GM21528 (cell line): ENCODE measurements at regions not wholly inside any gene's neighbourhood (a gene's known extent, or its start where the extent isn't known, plus 50 kb on each side); places are given as distances from the start of the nearest gene placed in this dataset.
"Not testable (repeated sequence)": the region's sequence is repeated elsewhere in the genome, so short reads cannot be mapped to it uniquely, and the experiment has no call there.

ENCODE experiments used
- ATAC-seq: cut with Tn5 transposase; IDR thresholded peaks from one replicate; pipeline ENCODE4 v1.9.1; 2021; ENCODE audit warnings: mild to moderate bottlenecking, moderate library complexity; ENCODE audit not compliant: unreplicated experiment, low FRiP score

DNA sequence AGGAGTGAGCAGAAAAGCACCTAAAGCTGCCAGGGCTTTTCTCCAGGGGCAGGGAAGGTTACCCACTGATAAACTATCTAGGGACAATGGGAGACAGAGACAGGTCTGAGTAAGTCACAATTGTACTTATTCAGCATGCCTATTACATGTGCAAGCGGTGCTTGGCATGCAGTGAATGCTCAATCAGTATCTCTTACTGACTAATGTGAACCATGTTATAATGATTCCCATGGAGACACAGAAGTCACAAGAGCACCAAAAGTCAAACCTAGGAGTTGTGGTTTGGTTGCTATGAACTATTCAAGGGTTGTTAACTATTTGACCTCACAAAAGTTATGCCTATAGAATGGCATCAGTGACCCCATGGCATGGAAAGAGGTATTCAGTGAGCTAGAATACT lies 50.0 kb upstream of the RASGRP1 start:
- ATAC-seq, result no peak

DNA sequence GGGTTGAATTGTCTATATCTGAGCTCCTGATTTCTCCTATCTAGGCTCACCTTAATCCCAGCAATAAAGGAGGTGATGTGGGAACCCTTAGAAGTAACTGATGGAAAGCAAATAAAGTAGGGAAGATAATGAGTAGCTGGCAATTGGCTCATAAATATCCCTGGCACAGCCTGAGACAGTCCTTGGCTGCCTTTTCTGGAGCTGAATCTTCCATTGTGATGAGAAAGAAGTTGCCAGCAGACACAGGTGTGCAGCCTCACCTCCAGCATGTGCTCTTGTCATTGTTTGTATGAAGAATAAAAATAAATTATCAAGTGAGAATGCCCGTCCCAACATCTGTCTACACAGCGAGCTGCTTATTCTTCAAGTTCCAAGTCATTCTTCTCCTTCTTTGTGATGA lies 53.2 kb upstream of the RASGRP1 start:
- no peak for ATAC-seq

DNA sequence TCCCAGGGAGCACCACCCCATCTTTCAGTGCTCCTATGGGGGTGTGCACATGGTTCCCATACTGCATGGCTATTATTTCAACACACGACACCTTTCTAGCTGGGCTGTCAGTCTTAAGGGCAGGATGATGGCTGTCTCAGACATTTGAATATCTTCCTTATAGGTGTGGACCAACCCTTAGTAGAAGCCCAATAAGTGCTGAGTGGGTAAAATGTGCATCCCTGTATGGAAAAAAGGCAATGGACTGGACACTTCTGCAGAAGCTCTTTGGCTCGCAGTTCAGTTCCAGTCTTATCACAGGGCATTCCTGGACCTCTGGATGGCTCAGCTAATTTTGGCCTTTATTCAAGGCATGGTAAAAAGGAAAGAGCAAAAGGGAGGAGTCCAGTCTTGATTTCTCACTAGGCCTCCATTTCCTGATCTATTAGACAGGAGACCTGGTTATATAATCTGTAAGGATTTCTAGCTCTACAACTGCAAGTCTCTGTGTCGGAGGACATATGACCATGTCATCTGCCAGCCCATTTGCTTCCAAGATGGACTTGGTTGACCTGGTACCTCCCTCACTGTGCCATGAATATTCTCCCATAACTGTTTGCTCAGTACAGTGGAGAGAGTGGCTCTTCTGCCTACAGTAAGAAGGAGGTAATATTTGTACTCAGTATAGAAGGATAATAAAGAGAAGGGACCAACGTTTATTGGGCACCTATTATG lies 53.8 kb upstream of the RASGRP1 start:
- ATAC-seq, result no peak

DNA sequence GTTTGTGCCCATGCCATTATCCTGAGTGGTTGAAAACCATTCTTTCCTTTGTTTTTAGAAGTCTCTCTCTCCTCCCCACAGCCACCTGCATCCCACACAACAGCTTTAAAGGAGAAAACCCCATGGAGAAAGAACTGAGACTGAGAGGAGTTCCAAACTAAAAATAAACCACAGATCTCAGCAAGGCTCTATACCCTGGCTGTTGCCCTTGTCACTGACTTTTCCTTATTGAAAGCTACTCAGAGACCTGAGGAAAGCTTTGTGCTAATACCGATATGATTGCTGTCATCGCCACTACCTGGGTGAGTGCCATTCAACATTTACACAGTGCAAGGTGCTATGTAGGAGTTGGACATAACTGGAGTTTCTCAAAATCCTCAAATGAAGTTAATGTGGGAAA lies 55.5 kb upstream of the RASGRP1 start:
- ATAC-seq, result no peak

DNA sequence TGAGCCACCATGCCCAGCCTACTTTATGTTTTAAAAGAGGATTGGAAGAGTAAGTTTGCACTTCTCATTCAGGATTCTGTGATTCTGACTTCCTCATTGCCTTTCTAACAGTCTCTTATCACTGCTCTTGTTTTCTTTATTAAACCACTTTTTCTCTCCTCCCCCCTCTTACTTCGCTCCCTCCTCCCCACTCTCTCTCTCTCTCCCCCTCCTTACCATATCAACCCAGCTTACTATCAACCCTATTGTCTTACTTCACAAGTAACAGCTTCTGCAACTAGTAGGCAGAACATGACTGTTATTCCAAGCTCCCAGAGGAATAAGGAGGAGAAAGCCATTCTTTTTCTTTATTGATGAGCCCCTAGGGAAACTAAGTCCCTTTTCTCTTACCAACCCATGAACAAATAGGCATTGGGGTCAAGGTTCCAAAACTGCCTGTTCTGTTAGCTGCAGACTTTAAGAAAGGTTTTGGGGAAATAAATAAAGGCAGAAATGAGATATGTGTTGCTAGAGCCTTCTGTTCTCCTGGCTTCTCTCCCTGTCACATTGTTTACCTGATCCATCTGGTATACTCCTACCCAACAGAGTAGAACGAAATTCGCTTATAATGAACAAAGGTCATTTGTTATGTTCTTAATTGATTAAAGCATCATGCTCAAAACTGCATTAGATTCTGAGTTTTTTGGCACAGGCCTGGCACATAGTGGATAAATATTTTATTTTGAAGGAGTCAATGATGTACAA lies 56.4 kb upstream of the RASGRP1 start:
- no peak for ATAC-seq

DNA sequence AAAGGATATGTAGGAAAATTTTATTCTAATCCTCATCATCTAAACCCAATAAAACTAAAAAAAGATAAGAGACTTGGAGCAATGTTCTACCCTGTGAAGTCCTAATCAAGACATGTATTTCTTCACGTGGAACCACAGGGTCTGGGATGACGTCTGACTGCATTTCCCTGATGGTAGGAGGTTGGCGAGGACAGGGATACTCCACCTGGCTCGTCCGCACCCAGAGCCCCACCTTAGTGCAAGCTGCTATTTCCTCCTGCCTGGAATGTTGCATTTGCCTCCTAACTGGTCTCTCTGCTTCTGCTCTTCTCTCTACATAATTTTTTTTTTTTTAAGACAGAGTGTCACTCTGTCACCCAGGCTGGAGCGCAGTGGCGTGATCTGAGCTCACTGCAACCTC lies 57.7 kb upstream of the RASGRP1 start:
- ATAC-seq, result no peak

DNA sequence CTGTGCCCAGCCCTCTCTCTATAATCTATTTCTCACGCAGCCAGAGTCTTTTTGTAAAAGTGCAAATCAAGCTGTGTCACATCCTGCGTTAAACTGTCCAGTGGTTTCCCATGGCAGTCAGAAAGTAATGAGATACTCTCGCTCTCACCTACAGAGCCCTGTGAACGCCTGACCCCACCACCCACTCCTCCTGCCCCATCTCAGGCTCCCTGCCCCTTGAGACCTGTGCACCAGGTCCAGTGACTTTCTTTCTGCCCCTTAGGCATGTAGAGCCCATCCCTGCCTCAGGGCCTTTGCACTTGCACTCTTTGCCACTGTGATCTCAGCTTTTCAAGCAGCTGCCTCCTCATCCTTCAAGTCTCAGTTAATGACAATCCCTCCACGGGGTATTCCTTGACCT lies 58.3 kb upstream of the RASGRP1 start:
- ATAC-seq, result no peak

DNA sequence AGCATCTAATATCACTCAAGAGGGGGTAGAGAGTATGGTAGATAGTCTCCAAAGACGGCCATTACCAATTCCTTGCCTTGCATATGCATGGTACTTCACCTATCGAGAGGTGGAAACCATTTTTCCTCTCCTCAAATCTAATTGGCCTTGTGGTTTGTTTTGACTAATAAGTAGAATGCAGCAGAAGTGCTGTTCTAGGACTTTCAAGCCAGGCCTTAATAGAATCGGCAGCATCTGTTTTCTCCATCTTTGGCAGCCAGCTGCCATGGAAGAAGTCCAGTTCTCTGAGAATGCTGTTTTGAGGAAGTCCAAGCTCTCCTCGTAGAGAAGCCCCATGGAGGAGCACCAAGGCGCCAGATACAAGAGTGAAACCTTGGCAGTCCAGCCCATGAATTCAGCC lies 59.1 kb upstream of the RASGRP1 start:
- ATAC-seq, result no peak

DNA sequence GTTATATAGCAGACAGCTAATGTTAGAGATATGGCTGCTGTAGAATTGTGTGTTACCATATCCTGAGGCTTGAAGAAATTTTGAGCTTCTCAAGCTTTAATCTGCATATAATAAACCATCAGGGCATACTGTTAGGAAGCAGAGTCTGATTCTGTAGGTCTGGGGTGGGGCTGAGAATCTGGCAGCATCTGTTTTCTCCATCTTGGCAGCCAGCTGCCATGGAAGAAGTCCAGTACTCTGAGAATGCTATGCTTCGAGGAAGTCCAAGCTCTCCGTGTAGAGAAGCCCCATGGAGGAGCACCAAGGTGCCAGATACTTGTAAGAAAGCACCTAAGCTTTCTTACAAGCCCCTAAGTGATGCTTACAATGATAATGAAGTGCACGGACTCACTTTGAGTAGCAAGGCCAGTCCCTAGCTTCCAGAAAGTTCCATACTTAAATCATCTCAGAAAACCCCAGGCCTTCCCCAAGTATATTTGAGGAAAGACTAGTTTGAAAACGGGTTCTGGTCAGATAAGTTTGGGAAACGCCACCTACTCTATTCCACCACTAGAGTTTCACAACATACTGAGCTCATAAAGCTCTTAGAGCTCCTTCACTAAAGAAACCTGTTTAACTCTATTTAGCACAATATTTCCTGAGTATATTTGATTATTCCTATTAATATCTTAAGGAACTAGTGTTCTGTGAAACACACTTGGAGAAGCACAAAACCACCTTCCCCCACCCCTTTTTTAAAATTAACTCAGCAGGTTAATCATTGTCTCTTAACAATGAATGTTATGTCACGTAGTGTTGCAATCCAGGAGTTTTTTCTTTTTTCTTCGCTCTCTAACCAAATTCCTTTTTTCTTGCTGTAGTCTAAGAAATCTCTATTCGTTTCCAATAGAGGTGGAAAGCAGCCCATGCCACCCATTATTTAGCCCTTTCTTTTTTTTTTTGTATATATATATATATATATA lies 59.9 kb upstream of the RASGRP1 start:
- ATAC-seq, result no peak

DNA sequence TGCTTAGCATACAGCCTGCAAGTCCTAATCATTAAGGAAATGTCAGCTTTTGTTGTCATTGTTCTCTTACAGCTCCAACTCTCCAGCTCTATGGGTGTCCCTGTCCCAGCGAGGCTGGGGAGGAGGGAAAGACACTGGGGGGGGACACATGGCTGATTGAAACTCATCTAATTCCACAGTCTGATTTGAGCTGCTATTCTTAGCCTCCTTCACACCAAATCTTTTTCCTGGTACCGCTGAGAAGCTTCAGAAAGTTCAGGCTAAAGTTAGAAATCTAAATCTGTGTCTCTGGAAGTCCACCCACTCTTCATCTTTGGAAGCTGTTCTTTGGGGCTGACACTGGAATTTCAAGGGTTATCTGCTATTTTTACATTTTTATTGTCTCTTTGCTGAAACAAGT lies 61.3 kb upstream of the RASGRP1 start:
- no peak for ATAC-seq

DNA sequence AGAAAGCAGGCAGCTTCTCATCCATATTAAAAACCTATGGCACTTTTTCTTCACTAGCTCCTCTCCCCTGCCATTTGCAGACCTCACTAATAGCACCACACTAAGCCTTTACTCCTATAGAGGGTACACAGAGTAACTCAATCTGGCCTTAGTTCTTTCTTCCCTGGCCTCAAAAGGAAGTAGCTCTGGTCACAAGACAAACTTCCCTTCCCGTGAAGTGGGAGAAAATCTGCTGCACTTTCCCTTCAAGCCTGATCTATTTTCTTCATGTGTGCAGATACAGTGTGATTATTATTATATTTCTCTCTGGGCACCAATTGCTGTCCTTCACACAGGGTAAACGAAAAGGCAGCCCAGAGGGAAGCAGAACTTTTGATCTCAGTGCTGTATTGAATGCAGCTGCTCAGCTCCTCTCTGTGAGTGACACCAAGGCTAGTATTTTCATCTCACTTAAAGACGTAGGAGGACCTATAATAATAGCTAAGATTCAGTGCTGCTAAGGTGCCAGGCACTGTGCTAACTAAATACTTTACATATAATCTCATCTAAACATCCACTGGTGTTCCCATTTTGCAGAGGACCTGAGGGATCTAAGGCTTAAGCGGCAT lies 61.9 kb upstream of the RASGRP1 start:
- ATAC-seq, result no peak

DNA sequence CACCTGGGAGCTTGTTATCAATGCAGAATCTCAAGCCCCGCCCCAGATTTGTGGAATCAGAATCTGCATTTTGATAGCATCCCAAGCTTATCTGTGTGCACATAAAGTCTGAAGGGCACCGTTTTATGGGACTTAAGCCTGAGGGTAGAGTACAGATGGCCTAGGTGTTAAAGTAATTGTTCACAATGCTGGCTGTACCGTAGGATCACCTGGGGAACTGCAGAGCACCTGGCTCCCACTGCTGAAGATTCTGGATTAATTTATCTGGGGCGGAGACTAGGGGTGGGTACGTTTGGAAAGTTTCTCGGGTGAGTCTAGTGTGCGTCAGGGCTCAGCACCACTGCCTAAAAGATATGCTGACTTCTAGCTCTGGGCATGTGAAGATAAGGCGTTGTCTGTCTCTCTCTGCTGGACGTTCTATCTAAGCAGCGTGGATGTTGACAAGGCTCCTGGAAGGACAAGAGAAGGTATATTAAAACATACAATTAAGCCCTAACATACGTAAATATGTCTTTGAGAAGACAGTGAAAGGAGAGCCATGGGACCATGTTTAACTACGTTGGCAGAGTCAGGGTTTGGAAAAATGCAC lies 63.2 kb upstream of the RASGRP1 start:
- ATAC-seq, result no peak

DNA sequence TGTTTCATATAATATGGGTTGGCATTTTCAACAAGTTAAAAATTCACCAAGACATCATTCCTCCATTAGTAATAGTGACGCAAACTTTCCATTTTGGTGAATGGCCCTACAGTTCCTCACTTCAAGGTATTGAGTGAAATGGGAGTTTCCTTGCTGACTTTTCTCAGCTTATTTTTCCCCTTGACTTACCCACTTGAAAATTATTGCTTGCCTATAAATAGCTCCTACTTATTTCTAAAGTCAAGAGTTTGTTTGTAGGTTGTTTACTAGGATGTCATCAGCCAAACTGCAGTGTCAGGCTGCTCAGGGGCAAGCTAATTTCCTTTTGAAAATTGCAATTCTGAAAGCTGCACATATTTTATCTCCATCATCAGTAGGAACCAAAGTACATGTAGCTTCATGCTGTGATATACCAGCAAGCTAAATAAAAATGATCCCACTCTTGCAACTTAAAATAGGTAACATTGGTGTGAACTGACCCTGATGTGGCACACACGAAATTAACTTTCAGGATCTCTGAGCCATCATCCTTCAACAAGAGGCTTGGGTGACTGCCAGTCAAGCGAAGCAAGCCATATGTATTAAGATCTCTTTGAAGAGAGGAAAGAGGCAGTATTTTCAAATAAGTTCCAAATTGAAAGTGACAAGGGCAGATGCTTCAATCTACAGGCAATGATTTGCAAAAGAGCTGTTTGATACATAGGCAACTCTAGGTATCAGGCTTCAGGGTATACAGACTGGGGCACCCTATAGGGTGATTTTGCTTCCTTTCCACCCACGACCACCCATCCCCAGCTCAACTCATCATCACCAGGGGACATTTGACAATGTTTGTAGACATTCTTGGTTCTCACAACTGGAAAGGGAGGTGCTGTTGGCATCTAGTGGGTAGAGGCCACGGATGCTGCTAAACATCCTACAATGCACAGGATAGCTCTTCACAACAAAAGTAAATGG lies 66.8 kb upstream of the RASGRP1 start:
- ATAC-seq, result no peak

DNA sequence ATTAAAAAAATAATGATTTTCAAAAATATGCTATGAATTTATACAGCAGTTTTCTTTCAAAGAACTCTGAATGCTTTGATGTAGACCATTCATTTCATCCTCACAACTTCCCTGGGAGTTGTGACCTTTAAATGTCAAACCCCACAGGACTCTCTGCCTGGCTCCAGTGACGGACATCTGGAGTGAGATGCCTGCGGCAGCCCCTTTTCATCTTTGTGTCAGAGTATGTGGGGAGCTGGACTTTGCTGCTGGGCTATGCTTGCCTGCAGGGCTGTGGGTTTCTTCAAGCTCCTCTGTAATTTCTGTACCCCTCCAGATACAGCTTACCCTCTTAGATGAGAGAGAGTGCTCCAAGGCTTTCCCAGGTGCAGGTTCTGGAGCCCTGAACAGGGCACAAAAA lies 70.6 kb upstream of the RASGRP1 start:
- ATAC-seq, result no peak

DNA sequence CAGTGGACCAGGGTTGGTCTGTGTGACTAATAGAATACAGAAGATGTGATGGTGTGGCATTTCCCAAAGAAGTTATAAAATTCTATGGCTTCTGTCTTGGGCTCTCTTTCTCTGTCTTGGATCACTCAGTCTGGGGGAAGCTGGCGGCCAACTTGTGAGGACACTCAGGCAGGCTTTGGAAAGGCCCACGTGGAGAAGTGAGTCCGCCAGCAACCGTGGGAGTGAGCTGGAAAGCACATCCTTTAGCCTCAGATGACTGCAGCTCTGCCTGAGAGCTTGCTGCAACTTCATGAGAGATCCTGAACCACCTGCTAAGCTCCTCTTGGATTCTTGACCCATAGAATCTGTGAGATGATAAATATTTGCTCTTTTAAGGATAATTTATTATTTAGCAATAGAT lies 72.0 kb upstream of the RASGRP1 start:
- no peak for ATAC-seq

DNA sequence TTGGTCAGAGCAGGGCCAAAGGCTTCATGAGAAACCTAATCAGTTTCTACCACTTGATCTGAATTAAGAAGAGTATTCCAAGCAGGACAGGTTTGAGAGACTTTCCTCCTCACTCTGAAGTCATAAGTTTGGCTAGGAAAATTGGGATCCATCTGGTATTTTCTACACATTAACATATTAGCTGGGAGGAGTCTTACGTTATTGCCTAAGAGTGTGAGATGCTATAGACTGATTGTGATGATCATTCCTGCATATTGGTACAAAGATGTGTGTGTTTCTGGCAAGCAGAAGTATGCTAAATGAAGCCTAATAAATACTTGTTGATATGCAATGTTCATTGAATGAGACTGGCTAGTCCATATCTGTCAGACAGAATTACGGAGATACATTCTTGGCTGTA lies 73.5 kb upstream of the RASGRP1 start:
- ATAC-seq, result no peak

DNA sequence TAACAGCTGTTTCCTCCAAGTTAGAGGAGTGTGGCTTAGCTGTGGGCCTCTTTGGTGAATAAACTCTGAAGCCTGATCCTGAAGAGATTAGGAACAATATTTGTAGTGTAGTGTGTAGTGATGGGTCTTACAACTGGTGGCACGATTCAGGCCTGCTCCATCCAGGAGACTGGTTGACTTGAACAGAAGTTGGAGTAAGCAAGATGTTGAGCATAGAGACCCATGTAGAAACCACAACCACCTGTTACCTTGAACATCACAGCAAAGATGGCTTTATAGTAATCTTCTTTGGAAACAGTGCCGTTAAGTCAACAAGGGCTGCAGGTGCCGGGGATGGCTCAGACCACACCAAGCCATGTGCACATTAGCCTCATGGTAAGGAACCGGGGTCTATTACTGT lies 74.2 kb upstream of the RASGRP1 start:
- no peak for ATAC-seq

DNA sequence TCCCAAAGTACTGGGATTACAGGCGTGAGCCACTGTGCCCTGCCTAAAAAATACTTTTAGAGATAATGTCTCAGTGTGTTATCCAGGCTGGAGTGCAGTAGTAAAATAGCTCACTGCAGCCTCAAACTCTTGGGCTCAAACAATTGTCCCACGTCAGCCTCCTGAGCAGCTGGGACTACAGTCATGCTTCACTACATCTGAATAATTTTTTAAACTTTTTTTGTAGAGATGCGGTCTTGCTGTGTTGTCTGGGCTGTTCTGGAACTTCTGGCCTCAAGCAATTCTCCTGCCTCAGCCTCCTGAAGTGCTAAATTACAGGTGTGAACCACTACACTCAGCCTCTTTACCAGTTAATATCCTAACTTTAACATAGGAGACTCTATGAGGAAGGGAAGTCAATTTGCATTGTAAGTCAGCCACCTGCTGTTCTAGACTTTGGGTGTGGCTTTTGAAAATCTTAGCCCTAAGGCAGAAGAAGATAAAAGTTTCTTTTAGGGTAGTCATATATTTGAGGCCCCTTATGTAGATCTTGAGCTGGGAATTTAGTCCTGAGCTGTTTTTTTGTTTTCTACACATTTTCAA lies 78.2 kb upstream of the RASGRP1 start:
- ATAC-seq, result no peak

DNA sequence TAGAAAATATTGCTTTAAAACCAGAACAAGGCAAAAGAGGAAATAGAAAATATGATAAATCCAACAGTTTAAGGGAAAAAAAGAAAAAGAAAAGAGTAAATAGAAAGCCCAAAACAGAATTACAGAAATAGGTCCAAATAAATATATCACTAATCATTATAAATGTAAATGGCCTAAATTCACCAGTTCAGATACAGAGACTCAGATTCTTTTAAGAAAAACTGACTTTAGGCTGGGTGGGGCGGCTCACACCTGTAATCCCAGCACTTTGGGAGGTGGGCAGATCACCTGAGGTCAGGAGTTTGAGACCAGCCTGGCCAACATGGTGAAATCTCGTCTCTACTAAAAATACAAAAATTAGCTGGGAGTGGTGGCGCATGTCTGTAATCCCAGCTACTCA lies 79.7 kb upstream of the RASGRP1 start:
- ATAC-seq, result not testable (repeated sequence)
